ENCODE measurements at regions not wholly inside any gene's neighbourhood (a gene's known extent, or its start where the extent isn't known, plus 50 kb on each side); places are given as distances from the start of the nearest gene placed in this dataset.

DNA sequence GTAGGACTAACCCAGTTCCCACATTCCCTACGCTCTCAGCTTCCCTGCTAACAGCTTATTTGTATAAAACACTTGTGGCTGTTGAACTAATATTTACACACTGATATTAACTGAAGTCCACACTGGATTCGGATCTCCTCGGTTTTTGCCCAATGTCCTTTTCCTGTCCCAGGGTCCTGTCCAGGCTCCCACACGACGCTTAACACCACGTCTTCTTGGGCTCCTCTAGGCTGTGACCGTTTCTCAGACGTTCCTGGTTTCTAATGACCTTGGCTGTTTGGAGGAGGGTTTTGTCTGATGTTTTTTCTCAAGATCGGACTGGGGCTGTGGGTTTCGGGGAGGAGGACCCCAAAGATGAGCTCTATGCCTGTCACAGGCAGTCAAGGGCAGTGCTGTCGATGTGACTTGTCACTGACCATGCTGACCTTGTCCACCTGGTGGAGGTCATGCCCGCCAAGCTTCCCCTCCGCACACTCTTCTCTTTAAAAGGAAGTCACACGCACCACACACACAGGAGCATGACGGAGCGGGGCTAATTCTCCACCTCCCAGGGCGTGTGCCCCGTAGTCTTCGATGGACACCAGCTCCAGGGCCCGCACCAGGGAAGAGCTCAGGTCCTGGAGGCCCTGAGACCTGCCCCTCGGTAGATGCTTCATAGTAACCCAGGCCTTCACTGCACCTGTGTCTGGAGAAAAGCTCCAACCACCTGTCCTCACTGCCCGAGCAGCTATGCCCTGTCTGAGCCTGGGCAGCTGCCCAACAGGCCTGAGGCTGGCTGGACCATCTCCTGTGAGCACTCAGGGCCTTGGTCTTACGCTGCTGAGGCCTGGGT, 72.0 kb downstream of the TTLL2 start (continued):
- TF ChIP-seq, protein P1, sequence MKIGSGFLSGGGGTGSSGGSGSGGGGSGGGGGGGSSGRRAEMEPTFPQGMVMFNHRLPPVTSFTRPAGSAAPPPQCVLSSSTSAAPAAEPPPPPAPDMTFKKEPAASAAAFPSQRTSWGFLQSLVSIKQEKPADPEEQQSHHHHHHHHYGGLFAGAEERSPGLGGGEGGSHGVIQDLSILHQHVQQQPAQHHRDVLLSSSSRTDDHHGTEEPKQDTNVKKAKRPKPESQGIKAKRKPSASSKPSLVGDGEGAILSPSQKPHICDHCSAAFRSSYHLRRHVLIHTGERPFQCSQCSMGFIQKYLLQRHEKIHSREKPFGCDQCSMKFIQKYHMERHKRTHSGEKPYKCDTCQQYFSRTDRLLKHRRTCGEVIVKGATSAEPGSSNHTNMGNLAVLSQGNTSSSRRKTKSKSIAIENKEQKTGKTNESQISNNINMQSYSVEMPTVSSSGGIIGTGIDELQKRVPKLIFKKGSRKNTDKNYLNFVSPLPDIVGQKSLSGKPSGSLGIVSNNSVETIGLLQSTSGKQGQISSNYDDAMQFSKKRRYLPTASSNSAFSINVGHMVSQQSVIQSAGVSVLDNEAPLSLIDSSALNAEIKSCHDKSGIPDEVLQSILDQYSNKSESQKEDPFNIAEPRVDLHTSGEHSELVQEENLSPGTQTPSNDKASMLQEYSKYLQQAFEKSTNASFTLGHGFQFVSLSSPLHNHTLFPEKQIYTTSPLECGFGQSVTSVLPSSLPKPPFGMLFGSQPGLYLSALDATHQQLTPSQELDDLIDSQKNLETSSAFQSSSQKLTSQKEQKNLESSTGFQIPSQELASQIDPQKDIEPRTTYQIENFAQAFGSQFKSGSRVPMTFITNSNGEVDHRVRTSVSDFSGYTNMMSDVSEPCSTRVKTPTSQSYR (CRISPR knock-in tag; IDR thresholded peaks at IDR 0.05; ENCODE audit: borderline replicate concordance): no peak
- TF ChIP-seq ZNF841 (CRISPR knock-in tag; IDR thresholded peaks at IDR 0.05; ENCODE audit: borderline replicate concordance): no peak
- TF ChIP-seq ZBTB20 (CRISPR knock-in tag; IDR thresholded peaks at IDR 0.05; ENCODE audit: borderline replicate concordance, low read depth): no peak
- no peak for TF ChIP-seq NCOR1 (IDR thresholded peaks at IDR 0.05; ENCODE audit: borderline replicate concordance, low read length)
- no peak for TF ChIP-seq NFYB (CRISPR knock-in tag; IDR thresholded peaks at IDR 0.05)
- TF ChIP-seq POLR2A (IDR thresholded peaks at IDR 0.05; ENCODE audit: insufficient read depth in 1 of 2, low read depth in 2 of 2, low read length in 2 of 2): no peak
- TF ChIP-seq, protein P2, sequence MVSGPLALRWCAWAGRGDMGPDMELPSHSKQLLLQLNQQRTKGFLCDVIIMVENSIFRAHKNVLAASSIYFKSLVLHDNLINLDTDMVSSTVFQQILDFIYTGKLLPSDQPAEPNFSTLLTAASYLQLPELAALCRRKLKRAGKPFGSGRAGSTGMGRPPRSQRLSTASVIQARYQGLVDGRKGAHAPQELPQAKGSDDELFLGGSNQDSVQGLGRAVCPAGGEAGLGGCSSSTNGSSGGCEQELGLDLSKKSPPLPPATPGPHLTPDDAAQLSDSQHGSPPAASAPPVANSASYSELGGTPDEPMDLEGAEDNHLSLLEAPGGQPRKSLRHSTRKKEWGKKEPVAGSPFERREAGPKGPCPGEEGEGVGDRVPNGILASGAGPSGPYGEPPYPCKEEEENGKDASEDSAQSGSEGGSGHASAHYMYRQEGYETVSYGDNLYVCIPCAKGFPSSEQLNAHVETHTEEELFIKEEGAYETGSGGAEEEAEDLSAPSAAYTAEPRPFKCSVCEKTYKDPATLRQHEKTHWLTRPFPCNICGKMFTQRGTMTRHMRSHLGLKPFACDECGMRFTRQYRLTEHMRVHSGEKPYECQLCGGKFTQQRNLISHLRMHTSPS (CRISPR knock-in tag; IDR thresholded peaks at IDR 0.05; ENCODE audit: low read depth): no peak
- TF ChIP-seq HOXA3 (CRISPR knock-in tag; IDR thresholded peaks at IDR 0.05): no peak; the same call in 1 of the 2 replicates
- peak; percentile 63; the same call in 1 of the 2 replicates for TF ChIP-seq GATAD2A (CRISPR knock-in tag; IDR thresholded peaks at IDR 0.05)
- TF ChIP-seq, protein P3, sequence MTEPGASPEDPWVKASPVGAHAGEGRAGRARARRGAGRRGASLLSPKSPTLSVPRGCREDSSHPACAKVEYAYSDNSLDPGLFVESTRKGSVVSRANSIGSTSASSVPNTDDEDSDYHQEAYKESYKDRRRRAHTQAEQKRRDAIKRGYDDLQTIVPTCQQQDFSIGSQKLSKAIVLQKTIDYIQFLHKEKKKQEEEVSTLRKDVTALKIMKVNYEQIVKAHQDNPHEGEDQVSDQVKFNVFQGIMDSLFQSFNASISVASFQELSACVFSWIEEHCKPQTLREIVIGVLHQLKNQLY (CRISPR knock-in tag; IDR thresholded peaks at IDR 0.05): peak; percentile 76; the same call in 1 of the 2 replicates
- TF ChIP-seq, protein P4, sequence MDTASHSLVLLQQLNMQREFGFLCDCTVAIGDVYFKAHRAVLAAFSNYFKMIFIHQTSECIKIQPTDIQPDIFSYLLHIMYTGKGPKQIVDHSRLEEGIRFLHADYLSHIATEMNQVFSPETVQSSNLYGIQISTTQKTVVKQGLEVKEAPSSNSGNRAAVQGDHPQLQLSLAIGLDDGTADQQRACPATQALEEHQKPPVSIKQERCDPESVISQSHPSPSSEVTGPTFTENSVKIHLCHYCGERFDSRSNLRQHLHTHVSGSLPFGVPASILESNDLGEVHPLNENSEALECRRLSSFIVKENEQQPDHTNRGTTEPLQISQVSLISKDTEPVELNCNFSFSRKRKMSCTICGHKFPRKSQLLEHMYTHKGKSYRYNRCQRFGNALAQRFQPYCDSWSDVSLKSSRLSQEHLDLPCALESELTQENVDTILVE (CRISPR knock-in tag; IDR thresholded peaks at IDR 0.05): no peak
- peak; percentile 64; the same call in 1 of the 2 replicates for TF ChIP-seq HDAC1 (CRISPR knock-in tag; IDR thresholded peaks at IDR 0.05)
- no peak for TF ChIP-seq HNRNPLL (IDR thresholded peaks at IDR 0.05; ENCODE audit: low read depth, low read length, poor library complexity, severe bottlenecking)
- no peak for TF ChIP-seq ATRX (CRISPR knock-in tag; IDR thresholded peaks at IDR 0.05; ENCODE audit: borderline replicate concordance)
- TF ChIP-seq, protein P5, sequence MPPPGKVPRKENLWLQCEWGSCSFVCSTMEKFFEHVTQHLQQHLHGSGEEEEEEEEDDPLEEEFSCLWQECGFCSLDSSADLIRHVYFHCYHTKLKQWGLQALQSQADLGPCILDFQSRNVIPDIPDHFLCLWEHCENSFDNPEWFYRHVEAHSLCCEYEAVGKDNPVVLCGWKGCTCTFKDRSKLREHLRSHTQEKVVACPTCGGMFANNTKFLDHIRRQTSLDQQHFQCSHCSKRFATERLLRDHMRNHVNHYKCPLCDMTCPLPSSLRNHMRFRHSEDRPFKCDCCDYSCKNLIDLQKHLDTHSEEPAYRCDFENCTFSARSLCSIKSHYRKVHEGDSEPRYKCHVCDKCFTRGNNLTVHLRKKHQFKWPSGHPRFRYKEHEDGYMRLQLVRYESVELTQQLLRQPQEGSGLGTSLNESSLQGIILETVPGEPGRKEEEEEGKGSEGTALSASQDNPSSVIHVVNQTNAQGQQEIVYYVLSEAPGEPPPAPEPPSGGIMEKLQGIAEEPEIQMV (CRISPR knock-in tag; IDR thresholded peaks at IDR 0.05; ENCODE audit: low read depth): no peak; the same call in 1 of the 2 replicates
